HG02884 (cell line): ENCODE measurements at regions not wholly inside any gene's neighbourhood (a gene's known extent, or its start where the extent isn't known, plus 50 kb on each side); places are given as distances from the start of the nearest gene placed in this dataset.

Source experiments
- ATAC-seq: cut with Tn5 transposase; IDR thresholded peaks from one replicate; pipeline ENCODE4 v1.9.1; 2021; ENCODE audit warnings: mild to moderate bottlenecking, moderate library complexity; ENCODE audit not compliant: unreplicated experiment

DNA sequence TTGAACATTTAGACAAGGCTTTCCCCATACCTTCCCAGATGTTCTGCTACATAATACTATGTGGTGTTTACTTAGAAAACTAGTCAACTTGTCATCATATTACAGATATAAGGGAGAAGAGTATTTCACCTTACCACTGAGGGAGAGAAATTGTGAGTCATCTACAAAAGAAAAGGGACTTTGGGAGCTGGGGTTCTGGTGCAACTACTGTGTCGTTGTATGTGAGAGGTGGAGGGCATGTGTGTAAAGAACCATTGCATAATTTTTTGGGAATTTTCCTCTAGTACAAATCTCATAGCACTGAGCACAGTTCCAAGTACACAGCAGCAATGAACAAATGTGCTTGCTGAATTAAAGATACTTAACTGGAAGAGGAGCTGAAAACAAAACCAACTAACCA lies 665.6 kb downstream of the DHX35 start:
- no peak for ATAC-seq

DNA sequence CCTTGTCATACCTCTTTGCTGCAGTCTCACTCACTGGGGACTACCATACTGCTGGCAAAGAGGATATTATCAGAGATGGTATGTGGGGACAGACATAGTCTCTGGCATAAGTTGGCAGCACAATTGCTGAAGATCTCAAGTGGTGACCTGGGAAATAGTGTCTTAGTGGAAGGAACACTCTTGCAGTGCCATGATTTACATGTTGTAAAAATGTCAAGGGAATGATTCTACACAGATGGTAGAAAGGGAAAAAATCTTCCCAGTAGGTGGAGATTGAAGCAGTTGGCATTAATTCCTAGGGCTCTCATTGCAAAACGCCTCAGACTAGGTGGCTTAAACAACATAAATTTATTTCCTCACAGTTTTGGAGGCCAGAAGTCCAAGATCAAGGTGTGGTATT lies 662.2 kb downstream of the DHX35 start:
- no peak for ATAC-seq

DNA sequence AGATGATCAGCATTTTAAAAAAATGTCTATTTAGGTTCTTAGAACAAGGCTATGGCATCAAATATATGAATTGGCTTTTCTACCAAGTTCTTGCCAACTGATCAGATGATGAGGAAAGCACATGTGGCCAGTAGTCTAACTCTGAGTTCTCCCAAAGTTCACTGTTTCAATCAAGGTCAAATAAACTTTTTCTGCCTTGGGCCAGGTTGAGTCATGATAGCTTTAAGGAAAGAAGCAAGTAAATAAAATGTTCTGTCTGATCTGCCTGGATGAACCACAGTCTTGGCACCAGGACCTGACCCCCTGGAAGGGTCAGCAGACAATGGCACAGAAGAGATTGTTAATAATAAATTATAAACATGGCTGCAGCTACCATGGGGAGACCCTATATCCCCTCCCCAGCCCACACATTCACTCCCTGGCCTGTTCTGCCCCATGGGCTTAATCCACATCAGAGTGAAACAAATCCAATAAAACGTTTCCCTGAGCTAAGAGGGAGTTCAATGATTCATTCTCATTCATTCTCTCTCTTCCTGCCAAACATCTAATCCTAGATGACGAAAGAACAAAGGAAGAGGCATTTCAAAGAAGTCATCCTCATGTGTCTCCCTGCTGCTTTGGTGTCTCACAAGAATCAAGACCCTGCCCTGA lies 661.6 kb downstream of the DHX35 start:
- ATAC-seq, result no peak

DNA sequence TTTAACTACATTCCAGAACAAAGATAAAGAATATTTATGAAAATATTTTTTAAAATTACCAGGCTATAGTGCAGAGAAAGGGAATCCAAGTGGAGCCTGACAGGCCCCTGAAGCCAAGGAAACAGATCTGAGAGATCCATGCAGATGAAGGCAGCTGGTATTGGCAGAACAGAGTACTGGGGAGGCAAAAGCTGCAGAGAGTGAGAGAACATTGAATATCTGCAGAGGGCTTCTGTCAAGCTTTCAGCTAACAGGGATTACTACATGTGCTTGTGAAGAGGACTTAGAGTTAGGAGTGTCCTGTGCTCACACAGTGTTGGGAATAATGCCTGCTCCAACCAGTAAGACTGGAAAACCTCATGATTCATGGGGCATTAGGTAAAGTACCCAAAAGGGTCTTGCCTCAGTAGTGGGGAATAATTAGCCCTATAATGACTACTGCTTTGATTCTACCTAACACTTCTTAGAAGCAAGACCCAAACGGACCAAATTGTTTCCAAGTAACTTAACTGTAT lies 657.2 kb downstream of the DHX35 start:
- ATAC-seq, result no peak

DNA sequence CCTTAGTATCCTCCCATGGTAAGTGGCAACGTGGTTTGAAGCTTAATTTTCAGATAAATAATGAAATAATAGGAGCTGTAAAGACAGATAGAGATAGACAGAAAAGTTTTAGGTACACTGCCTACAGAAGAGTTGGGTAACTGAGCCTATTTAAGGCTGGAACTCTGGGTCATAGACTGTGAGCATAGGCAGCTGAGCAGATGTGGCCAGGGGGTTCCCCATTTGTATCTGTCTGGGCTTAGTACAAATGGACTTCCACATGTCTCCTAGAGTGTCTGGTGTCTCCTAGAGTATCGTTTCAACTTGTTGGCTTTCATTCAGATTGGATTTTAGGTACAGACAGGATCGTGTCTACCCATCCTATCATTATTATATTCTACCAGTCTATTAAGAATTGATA lies 649.8 kb downstream of the DHX35 start:
- ATAC-seq, result no peak

DNA sequence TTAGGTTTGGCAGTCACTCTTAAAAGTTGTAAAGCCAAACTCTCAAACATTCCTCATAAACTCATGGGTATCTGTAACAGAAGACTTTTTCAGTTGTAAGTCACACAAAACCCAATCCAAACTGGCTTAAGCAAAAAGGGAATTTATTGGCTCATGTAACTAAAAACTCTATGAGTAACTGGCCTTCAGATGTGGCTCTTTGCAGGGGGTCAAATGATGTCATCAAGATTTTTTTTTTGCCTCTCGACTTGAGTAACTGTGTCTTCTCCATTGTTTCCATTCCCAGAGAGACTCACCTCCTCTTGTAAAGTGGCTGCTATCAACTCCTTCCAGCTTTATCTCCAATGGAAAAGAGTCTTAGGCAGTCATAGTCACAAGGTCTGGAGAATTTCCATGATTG lies 645.0 kb downstream of the DHX35 start:
- no peak for ATAC-seq

DNA sequence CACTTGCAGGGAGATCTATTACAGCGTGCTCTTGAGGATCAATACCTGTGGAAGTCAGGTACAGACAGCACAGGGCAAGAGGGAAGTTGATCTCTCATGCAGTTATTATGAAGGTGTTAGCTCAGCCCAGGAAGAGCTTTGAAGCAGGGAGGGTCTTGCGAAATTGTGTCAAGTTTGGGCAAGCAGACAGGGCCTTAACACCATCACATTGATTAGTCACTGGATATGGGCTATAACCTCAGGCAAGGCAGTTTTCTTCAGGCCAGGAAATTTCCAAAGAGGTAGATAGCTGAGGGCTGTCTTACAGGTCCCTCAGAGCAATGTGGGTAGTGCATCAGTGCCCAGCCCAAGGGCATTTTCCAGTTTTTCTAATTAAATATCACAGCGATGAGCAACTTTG lies 643.8 kb downstream of the DHX35 start:
- ATAC-seq, result no peak

DNA sequence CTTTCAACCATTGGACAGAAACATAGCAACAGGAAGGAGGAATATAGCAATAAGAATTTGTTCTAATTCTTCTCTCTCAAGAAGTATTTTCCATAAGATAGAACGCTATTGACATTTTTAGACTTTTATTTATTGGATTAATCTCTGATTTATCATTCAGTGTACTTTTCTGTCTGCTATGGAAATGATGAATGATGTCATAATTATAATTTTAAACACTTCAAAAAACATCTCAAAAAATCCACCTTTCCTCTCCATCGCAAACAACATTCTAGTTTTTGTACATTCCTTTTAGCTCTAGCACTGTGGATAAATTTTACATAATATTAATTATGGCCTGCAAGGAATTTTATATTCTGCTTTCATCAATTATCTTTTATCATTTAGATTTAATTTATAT lies 643.2 kb downstream of the DHX35 start:
- no peak for ATAC-seq

DNA sequence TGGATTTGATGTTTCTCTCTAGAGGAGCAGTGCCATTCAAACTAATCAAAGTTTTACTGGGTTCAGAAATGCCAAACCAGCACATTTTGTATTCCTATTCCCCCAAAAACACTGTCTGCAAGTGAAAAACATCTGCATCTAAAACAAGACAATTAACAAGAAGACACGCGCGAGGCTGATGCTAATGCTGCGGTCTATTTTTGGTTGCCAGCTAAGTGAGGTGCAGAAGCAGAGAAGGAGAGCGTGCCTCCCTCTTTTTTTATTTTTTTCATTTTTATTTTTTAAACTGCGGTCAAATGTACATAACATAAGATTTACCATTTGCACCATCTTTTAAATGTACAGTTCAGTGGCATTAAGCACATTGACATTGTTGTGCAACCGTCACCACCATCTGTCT lies 641.1 kb downstream of the DHX35 start:
- ATAC-seq, result no peak

DNA sequence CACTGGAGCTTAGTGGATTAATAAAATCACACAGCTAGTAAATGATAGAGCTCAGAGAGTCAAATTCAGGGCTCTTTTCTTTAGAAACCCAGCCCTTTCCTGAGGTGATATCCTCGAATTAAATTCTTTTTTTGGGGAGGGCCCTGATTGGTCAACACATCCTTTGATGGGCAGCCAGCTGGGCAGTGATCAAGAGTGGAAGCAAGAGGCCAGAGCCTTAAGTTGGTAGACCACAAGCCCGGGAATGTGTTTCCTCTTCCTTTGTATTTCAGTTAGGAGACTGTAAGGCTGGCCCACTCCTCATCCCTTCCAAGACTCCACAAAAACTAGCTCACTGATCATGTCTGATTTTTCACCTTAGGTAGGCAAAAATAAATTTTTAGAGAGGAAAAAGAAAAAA lies 640.5 kb downstream of the DHX35 start:
- no peak for ATAC-seq

DNA sequence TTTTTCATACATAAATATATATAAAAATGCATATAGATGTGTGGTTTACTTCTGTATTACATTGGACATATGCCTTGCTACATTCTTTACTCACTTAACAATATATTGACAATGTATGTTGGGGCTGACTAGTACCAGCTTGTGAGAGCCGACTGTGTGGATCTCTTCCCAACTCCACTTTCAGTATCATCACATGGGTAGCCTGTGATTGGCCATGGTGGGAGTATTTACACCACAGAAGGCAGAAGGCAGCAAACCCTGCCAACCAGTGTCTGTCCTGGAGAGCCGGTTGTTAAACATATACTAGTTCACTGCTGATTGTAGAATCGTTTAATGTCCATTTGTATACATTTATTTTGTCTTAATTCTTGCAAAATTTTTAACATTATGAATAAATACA lies 638.7 kb downstream of the DHX35 start:
- no peak for ATAC-seq

DNA sequence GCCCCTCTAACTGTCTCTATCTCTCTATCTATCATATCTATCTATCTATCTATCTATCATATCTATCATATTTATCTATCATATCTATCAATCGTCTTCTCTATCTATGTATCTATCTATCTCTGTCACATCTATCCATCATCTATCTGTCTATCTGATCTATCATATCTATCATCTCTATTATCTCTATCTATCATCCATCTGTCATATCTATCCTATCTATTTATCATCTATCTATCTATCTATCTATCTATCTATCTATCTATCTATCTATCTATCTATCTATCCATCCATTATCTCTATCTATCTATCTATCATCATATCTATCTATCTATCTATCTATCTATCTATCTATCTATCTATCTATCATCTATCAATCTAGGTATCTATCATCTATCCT lies 638.0 kb downstream of the DHX35 start:
- ATAC-seq, result no peak

DNA sequence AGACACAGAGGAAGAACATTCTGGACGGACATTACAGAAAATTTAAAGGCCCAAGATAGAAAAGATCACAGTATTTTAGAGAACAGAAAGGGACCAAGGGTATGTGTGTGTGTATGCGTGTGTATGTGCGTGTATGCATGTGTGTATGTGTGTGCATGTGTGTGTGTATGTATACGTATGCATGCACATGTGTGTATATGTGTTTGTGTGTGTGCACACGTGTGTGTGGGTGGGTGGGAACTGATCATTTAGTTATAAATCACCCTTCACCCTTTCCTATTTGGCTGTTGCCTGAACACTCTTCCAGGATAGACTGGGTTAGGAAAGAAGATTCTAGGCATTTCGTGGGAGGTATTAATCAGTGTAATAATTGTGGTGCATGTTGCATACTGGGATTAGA lies 634.4 kb downstream of the DHX35 start:
- ATAC-seq, result no peak

DNA sequence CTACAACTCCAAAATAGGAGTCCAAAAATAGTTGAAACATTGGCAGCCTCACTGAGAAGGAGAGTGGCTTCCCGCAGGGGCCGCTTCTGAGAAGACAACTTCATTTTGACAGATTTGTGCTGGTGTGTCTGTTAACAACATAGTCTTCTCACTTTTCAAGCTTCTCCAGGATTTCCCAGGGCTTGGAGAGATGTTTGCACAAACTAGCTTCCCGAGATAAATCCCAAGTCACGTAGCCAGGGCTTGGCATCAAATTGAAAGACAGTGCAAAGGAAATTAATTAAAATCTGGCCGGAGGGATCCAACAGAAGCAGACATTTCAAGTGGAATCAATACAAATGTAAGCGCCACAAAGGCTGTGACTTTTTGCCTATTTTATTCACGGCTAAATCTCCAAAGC lies 630.2 kb downstream of the DHX35 start:
- no peak for ATAC-seq

DNA sequence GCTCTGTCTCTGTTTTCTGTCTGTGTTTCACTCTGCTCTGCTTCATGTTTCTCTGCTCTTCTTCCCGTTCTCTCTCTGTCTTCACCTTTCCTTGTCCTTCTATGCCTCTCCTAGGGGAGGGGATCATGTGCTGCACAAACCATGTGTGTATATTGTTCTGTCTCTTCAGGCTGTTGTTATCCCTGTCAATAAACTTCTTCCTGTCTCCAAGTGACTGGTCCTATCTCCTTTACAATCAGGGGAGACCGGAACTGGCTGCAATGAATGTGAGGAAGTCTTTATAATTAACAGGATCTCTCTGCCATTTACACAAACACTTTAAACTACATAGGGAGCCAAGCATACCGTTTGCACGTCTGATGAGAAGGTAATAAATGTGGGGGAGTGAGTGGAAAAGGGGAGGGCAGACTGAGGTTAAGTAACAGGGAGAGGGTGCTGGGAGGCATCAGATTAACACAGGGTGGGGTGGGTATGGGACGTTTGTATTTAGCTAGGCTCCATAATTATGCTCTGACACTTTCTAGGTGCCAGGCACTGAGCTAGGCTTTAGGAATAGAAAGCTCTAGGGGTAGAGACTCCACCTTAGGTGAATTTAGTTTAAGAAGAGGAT lies 626.1 kb downstream of the DHX35 start:
- ATAC-seq, result no peak

DNA sequence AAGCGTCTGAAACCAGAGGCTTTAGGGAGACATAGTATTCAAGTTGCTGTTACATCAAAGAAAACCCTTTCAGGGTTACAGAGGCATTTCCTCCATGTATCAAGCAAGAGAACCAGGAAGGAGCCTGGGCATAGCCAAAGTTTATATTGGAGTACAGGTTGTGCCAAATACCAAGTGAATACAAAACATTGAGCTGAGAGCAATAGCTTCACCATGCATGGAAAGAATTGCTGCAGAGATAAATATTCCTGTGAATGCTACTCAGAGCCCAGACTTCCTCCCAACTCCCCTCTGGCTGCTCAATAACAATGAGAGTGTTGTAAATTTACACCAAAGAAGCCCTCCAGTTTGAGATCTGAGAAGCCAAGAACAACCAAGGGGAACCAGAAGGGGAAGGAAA lies 618.9 kb downstream of the DHX35 start:
- no peak for ATAC-seq

DNA sequence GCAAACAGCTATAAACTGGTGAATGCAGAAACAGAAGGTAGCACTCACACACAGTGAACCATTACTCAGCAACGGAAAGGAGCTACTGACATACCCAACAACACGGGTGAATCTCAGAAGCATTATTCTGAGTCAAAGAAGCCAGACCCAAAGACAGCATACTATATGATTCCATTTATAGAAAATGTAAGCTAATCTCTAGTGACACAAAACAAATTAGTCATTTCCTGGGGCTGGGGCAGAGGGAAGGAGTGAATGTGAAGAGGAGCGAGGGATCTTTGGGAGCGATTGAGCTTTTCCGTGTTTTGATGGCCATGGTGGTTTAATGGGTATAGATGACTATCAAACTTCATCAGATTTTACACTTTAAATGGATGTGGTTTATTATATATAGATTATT lies 614.6 kb downstream of the DHX35 start:
- no peak for ATAC-seq

DNA sequence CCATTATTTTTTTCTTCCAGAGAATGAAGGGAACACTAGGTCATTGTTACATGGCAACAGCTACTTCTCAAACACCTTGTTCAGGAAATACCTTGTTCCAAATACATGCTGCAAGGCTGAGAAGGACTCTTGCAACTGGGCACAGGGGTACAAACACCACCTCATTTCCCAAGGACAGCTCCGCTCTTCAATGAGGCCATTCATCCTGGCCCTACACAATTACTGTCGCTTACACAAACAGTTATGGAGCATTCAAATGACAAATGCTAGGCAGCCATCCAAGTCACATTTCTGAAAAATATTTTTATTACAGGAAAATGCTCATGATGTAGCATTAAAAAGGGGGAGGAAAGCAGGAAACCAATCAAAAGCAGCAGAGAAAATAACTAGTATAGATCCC lies 611.9 kb downstream of the DHX35 start:
- ATAC-seq, result no peak

DNA sequence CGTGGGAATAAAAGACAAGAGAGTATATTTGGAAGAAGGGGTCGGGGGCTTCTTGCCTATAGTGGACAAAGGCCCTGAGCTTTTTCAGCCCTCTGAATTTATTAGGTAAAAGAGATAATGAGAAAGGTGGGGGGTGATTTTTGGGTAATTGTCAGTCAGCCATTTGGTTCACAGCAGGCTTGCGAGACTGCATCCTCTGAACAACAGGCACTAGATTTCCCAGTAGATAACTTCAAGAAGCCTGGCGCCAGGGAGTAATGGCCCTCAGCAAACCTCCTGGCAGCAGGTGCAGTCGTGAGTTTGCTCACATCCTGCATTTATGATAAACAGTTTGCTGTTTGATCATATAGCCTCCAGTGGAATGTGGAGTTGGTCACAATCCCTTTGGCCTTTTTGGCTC lies 609.0 kb downstream of the DHX35 start:
- ATAC-seq, result no peak

DNA sequence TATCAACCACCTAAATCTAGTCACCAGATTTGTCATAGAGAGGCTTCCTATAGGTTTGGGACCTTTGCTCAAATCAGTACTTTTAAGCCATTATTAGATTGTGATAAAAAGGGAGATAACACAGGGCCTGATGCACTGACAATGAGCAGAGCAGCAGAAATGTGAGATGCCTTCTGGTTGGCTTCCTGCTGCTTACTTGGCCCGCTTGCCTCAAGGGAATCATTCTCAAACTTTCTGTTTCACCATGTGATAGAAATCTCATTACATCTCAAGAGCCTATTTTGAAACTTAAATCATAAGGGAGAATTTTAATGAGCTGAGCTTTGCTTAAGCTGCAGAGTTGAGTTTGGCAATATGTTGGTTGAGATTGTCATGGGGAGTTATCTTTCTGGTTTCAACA lies 606.0 kb downstream of the DHX35 start:
- ATAC-seq, result peak; percentile 62

DNA sequence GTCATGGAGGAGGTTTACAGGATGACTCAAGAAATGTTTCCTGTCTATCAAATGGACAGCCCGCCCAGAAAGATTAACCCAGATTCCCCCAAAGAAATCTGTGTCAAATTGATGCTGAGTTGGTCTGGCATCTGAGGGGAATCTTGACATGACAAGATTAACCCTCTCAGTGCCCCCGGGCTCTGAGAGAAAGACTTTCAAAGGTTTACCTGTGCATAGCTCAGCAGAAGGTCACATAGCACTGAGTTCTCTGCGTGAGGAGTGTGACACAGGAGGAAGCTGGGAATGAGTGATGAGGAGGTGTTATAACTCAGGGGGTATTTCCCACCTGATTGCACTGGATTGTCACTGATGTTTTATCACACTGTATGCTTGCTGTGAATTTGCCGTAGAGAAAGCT lies 601.2 kb downstream of the DHX35 start:
- peak; percentile 61 for ATAC-seq

DNA sequence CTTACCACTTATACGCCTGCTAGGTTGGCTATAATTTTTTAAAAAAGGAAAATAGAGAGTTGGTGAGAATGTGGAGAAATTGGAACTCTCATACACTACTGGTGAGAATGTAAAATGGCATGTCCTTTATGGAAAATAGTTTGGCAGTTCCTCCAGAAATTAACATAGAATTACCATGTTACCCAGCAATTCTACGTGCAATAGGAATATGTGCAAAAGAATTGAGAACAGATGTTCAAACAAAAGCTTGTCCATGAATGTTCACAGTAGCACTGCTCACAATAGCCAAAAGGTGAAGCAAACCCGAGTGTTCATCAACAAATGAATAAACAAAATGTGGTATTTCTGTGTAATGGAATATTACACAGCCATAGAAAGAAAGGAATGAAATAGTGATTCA lies 592.2 kb downstream of the DHX35 start:
- no peak for ATAC-seq

DNA sequence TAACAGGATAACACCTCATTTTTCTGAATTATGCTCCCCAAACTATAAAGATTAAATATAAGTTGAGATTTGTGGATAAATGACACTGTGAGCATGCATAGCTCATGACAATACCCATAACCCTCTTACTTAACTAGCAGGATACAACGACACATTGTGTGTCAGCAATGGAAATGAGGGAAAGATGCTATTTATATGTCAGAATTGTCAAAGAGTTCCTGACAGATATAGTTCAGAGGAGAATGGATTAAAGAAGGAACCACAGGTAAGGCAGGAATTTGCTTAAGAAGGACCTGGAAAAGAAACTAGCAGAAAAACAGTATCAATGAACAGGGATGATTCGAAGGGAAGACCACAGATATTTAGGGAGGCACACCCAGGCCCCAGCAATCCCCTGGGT lies 591.0 kb downstream of the DHX35 start:
- no peak for ATAC-seq
